Right lobe of liver (tissue), 6 donors: ENCODE measurements at regions not wholly inside any gene's neighbourhood (a gene's known extent, or its start where the extent isn't known, plus 50 kb on each side); places are given as distances from the start of the nearest gene placed in this dataset.
"Not testable (repeated sequence)": the region's sequence is repeated elsewhere in the genome, so short reads cannot be mapped to it uniquely, and the experiment has no call there.

Experiments
- ATAC-seq, 4 donors: fragments of 200-7000 bp; cut with Tn5 transposase; one replicate each; pipeline ENCODE4 v1.9.1; 2020; ENCODE audit warnings: mild to moderate bottlenecking in 4 of 4, moderate library complexity in 4 of 4
- DNase-seq, 3 donors: peaks; one replicate each; pipeline ENCODE4 v3.0.0-alpha.2; 2020
- H3K27ac ChIP-seq, 3 donors: fragments of 200-600 bp; one replicate each; pipeline ENCODE4 v1.8.0; 2022
- H3K27me3 ChIP-seq, 2 donors: fragments of 200-600 bp; one replicate each; pipeline ENCODE4 v1.8.0; 2022
- H3K36me3 ChIP-seq, 4 donors: fragments of 200-600 bp; sonication (generic) in 1 of 4; one replicate each; pipeline versions ENCODE4 v1.5.1 to v1.8.0; 2017 to 2022; ENCODE audit warnings: control low read depth in 1 of 4
- H3K4me1 ChIP-seq, 4 donors: fragments of 200-600 bp; sonication (generic) in 1 of 4; one replicate each; pipeline versions ENCODE4 v1.5.1 to v1.8.0; 2017 to 2022; ENCODE audit warnings: control low read depth in 1 of 4
- H3K4me3 ChIP-seq, 3 donors: fragments of 200-600 bp; one replicate each; pipeline ENCODE4 v1.8.0; 2022
- H3K9me3 ChIP-seq, 4 donors: fragments of 200-600 bp; sonication (generic) in 1 of 4; one replicate each; pipeline versions ENCODE4 v1.5.1 to v1.8.0; 2017 to 2022; ENCODE audit warnings: control low read depth in 1 of 4
- POLR2A ChIP-seq: fragments of 450-650 bp; IDR thresholded peaks from one replicate; pipeline ENCODE4 v1.6.1; 2017; ENCODE audit warnings: antibody characterized with exemption, mild to moderate bottlenecking
- WGBS: methylation state at CpG from one replicate; pipeline ENCODE4 v1.1.6; 2018; ENCODE audit warnings: low coverage, low lambda C conversion rate; ENCODE audit not compliant: insufficient coverage; ENCODE audit errors: missing lambda C conversion rate; 5-methylcytosine and 5-hydroxymethylcytosine counted together
- intact Hi-C, 2 donors: fragments of 100-400 bp; cut with DNase I; formaldehyde crosslinking; loops; one replicate each; pipeline versions ENCODE4 v1.11.2 to v1.14.1; 2022
- TF ChIP-seq, protein P1 (sequence below), 4 donors: fragments of 200-600 bp in 3 of 4; fragments of 450-650 bp in 1 of 4; IDR thresholded peaks; one replicate each; pipeline versions ENCODE4 v1.5.1 to v1.8.0; 2016 to 2022; ENCODE audit warnings: antibody characterized with exemption in 4 of 4, mild to moderate bottlenecking in 2 of 4
- donor health status: DM: no; HTN: yes; CAD: no.
- donor health status: DM: no; HTN: no; CAD: no.
- donor health status: DM: no; HTN: no; CAD: no.
- donor health status: DM: no; HTN: yes; CAD: no.
- donor health status: DM: no; HTN: yes; CAD: no.

DNA sequence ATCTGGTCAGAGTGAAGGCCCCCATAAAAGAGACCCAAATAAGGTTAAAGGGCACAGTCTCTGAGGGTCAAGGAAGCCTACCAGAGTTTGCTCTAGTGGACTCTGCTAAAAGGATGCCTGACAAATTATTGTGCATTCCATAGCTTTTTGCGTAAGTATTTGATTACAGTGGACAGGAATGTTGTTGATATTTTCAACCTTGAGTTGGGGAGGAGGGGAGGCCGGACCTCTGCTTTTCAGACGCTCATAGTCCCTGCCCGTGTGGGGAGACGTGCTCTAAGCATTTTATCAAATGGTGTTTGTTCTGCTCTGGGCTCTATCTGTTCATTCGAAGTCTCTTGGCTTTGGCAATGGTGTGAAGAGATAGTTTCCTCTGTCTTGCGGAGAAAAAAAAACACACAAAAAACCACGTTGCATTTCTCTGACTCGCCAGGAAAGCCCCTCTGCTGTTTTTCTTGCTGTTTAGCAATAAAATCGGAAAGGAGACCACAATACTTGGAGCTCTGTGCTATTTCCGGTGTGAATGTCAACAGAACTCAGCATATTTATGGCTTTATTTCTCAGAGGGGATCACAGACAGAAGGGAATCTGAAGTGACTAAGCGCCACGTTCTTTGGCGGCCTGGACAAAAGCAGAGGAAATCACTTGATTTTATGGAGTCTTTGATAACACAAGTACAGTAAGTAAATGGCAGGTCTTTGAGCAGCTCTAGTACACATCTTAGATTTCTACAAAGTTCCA lies 159.8 kb downstream of the ZFP64 start:
- no peak overlapping the region for H3K4me3 ChIP-seq
- no peaks in the 10 kb centered on the region for H3K9me3 ChIP-seq
- intact Hi-C loops, result no loop called here
- WGBS, result 50% methylated on average over 12 of the region's 14 CpGs
- no peaks in the 10 kb centered on the region for H3K36me3 ChIP-seq
- no peaks in the 10 kb centered on the region for H3K27me3 ChIP-seq
- no peaks in the 10 kb centered on the region for H3K4me1 ChIP-seq
- DNase-seq (no peak), ATAC-seq (peak; percentile 7 to 72 (median 56))
- H3K27ac ChIP-seq, result no peak overlapping the region
- TF ChIP-seq, protein P1, sequence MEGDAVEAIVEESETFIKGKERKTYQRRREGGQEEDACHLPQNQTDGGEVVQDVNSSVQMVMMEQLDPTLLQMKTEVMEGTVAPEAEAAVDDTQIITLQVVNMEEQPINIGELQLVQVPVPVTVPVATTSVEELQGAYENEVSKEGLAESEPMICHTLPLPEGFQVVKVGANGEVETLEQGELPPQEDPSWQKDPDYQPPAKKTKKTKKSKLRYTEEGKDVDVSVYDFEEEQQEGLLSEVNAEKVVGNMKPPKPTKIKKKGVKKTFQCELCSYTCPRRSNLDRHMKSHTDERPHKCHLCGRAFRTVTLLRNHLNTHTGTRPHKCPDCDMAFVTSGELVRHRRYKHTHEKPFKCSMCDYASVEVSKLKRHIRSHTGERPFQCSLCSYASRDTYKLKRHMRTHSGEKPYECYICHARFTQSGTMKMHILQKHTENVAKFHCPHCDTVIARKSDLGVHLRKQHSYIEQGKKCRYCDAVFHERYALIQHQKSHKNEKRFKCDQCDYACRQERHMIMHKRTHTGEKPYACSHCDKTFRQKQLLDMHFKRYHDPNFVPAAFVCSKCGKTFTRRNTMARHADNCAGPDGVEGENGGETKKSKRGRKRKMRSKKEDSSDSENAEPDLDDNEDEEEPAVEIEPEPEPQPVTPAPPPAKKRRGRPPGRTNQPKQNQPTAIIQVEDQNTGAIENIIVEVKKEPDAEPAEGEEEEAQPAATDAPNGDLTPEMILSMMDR (IDR thresholded peaks at IDR 0.05), result no peak
- TF ChIP-seq POLR2A, result no peak

DNA sequence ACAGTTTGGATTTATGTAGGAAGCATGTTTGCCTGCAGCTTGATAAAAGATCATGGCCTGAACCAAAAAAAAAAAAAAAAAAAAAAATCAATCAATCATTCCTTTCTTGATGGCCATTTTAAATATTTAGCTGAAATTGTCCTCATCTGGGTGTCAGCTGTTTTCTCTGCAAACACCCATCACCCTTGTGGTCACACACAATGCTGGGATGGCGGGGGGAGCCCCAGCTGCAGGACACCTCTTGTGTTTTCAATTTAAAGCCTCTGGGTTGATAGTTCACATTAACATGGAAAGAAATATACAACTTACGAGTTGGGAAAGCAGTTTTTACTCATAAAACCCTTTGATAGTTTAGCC lies 160.4 kb downstream of the ZFP64 start:
- Histone ChIP-seq H3K36me3 (no peaks in the 10 kb centered on the region), H3K4me3 (no peak overlapping the region), H3K27ac (no peak overlapping the region), H3K4me1 (no peaks in the 10 kb centered on the region), H3K9me3 (no peaks in the 10 kb centered on the region), H3K27me3 (no peaks in the 10 kb centered on the region)
- WGBS, result 82% methylated on average over 2 of the region's 2 CpGs
- no peak for TF ChIP-seq POLR2A
- TF ChIP-seq, protein P1 (IDR thresholded peaks at IDR 0.05), result no peak
- ATAC-seq (no peak), DNase-seq (no peak)
- intact Hi-C loops, result no loop called here

DNA sequence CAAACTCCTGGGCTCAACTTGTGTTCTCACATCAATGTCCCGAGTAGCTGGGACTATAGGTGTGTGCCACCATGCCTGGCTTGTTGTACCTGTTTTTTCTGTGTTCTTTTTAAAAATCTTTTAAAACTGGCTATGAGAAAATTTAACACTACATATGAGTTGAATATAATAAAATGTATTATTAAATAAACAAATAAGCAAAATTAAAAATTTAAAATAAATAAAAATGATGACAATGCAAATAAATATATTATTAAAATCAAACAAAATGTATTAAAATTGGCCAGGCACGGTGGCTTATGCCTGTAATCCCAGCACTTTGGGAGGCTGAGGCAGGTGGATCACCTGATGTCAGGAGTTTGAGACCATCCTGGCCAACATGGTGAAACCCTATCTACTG lies 162.4 kb downstream of the ZFP64 start:
- WGBS, result 85% methylated on average over 2 of the region's 2 CpGs
- H3K27me3 ChIP-seq, H3K27ac ChIP-seq, H3K4me3 ChIP-seq, intact Hi-C loops, H3K9me3 ChIP-seq, ATAC-seq, DNase-seq, H3K36me3 ChIP-seq, H3K4me1 ChIP-seq: not testable (repeated sequence)

DNA sequence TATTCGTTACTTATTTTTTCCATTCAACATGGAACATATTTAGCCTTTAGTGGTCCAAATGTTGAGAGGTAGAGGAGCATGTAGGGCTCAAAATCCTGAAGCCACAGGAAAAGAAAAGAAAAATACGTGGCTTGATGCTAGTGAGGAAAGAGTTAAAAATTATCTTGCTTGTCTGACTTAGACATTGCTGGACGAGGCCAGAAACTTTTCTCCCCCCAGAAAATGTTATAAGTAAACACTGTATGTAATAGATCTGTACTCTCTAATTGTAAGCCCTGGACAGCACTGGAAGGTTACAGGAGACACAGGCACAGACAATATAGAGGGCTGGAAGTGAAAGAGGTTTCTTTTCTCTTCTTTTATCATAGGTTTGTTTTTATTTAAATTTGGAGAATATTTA lies 165.6 kb downstream of the ZFP64 start:
- ATAC-seq (no peak), DNase-seq (no peak)
- WGBS, result 48% methylated on average over 3 of the region's 3 CpGs
- Histone ChIP-seq H3K4me3 (no peak overlapping the region), H3K36me3 (no peaks in the 10 kb centered on the region), H3K9me3 (no peaks in the 10 kb centered on the region), H3K4me1 (no peaks in the 10 kb centered on the region), H3K27me3 (no peaks in the 10 kb centered on the region), H3K27ac (no peak overlapping the region)
- TF ChIP-seq, protein P1 (IDR thresholded peaks at IDR 0.05), result no peak
- intact Hi-C loops, result no loop called here

DNA sequence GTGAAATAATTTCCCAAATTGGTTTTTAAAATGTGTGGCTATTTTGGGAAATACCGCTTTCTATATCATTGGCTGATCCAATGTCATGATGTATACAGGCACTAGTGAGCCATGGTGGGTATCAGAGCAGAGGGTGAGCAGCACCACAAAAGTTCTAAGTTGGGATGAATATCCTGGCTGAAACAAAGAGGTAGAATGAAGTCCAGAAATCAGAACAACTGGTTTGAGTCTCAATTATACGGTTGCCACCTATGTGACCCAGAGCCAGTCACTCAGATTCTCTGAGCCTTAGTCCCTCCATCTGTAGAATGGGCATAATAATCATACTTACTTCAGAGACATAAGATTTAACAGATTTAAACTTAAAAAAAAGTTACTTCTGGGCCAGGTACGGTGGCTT lies 172.3 kb downstream of the ZFP64 start:
- Histone ChIP-seq H3K27me3 (no peaks in the 10 kb centered on the region), H3K36me3 (no peaks in the 10 kb centered on the region), H3K27ac (no peak overlapping the region), H3K4me1 (no peaks in the 10 kb centered on the region), H3K4me3 (no peak overlapping the region), H3K9me3 (no peaks in the 10 kb centered on the region)
- ATAC-seq, result no peak
- TF ChIP-seq, protein P1 (IDR thresholded peaks at IDR 0.05), result no peak
- TF ChIP-seq POLR2A, result no peak
- 95% methylated on average over 3 of the region's 3 CpGs for WGBS
- intact Hi-C loops, result no loop called here
- DNase-seq, result no peak
